ENCODE measurements at regions not wholly inside any gene's neighbourhood (a gene's known extent, or its start where the extent isn't known, plus 50 kb on each side); places are given as distances from the start of the nearest gene placed in this dataset.

DNA sequence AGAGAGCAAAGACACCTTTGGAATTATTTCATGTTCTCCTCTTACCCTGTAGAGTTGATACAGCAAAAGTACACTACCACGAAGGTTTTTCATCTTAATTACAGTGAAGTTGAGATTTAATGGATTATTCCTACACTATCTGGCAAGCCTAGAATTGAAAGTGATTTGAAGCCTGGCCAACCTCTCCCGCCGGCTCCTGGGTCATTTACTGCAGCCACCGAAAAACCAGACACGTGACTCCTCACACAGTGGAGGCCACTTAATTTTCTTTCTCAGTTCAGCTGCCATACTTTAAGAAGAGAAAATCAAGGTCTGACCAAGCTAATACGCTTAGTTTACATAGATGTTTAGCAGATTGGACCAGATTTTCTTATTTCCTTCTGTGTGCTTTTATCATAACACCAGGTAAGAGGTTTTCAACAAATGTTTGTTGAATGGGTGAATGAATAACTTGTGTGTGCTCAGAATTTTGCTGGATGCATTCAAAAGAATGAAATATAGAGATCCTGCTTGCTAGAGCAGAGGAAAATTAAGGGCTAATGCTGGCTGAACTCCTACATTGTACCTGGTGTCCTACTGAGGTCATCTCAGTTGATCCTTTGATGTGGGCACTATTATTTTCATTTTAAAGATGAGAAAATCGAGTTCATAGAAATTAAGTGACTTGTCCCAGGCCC, 97.2 kb upstream of the PDE10A start:
- Histone ChIP-seq H3K27me3 (no peaks in the 10 kb centered on the region), H3K36me3 (no peaks in the 10 kb centered on the region), H3K27ac (replicated peaks in 1 of 4) (no peak overlapping the region), H3K4me3 (no peak overlapping the region), H3K4me1 (no peaks in the 10 kb centered on the region), H3K9me3 (peaks cover 0 to 13% (median 4%) of the 10 kb centered on the region in 4 donors)
- DNase-seq (ENCODE audit: extremely low spot score): no peak
- WGBS: 90% methylated on average over 7 of the region's 7 CpGs
- intact Hi-C loops (cut with DNase I): no loop called here
- TF ChIP-seq, protein P1, sequence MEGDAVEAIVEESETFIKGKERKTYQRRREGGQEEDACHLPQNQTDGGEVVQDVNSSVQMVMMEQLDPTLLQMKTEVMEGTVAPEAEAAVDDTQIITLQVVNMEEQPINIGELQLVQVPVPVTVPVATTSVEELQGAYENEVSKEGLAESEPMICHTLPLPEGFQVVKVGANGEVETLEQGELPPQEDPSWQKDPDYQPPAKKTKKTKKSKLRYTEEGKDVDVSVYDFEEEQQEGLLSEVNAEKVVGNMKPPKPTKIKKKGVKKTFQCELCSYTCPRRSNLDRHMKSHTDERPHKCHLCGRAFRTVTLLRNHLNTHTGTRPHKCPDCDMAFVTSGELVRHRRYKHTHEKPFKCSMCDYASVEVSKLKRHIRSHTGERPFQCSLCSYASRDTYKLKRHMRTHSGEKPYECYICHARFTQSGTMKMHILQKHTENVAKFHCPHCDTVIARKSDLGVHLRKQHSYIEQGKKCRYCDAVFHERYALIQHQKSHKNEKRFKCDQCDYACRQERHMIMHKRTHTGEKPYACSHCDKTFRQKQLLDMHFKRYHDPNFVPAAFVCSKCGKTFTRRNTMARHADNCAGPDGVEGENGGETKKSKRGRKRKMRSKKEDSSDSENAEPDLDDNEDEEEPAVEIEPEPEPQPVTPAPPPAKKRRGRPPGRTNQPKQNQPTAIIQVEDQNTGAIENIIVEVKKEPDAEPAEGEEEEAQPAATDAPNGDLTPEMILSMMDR (IDR thresholded peaks at IDR 0.05): no peak
- no peak for TF ChIP-seq POLR2AphosphoS5 (IDR thresholded peaks at IDR 0.05)
- TF ChIP-seq EP300 (IDR thresholded peaks at IDR 0.05): no peak

DNA sequence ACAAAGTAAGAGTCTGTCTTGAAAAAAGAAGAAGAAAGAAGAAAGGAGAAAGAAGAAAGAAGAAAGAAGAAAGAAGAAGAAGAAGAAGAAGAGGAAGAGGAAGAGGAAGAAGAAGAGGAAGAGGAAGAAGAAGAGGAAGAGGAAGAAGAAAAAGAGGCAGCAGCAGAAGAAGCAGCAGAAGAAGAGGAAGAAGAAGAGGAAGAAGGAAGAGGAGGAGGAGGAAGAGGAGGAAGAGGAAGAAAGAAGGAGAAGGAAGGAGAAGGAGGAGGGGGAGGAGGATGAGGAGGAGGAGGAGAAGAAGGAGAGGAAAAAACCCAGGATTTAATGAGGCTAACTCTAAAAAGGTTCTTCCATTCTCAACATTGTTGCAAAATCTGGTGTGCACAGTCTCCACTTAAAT, 95.4 kb upstream of the PDE10A start:
- Histone ChIP-seq H3K4me1 (no peaks in the 10 kb centered on the region), H3K4me3 (no peak overlapping the region), H3K36me3 (no peaks in the 10 kb centered on the region), H3K27me3 (no peaks in the 10 kb centered on the region), H3K9me3 (peaks cover 0 to 13% (median 4%) of the 10 kb centered on the region in 4 donors), H3K27ac (replicated peaks in 1 of 4) (no peak overlapping the region)
- intact Hi-C loops (cut with DNase I): no loop called here
- TF ChIP-seq, protein P1 (IDR thresholded peaks at IDR 0.05): no peak
- TF ChIP-seq POLR2AphosphoS5 (IDR thresholded peaks at IDR 0.05) (no peak), EP300 (IDR thresholded peaks at IDR 0.05) (no peak)
- no peak for DNase-seq (ENCODE audit: extremely low spot score)

DNA sequence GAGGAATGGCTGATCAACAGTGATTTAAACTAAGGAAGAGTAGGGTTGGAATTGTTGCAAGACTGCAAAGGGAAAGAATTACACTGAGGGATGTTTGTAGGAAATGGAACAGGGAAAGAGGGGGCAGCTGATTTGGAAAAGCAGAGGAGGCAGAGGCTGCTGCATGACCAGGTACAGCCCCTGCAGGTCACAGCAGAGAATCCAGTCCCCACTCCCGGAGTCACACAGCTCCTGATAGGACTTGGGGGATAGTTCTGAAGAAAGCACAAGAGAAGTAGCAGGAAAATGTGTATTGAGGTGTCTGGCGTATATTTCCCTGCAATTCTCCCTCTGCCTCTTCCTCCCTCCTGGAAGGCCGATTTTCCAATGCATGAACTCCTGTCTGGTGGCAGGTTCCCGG, 92.5 kb upstream of the PDE10A start:
- intact Hi-C loops (cut with DNase I): no loop called here
- TF ChIP-seq POLR2A (IDR thresholded peaks at IDR 0.05; ENCODE audit: low read depth): no peak
- TF ChIP-seq POLR2AphosphoS5 (IDR thresholded peaks at IDR 0.05): no peak
- TF ChIP-seq, protein P1 (IDR thresholded peaks at IDR 0.05): no peak
- no peak for TF ChIP-seq EP300 (IDR thresholded peaks at IDR 0.05)
- DNase-seq (ENCODE audit: extremely low spot score): no peak
- Histone ChIP-seq H3K27me3 (no peaks in the 10 kb centered on the region), H3K9me3 (no peaks in the 10 kb centered on the region), H3K36me3 (no peaks in the 10 kb centered on the region), H3K4me1 (no peaks in the 10 kb centered on the region), H3K27ac (replicated peaks in 1 of 4) (no peak overlapping the region), H3K4me3 (no peak overlapping the region)
- WGBS: 62% methylated on average over 4 of the region's 4 CpGs

DNA sequence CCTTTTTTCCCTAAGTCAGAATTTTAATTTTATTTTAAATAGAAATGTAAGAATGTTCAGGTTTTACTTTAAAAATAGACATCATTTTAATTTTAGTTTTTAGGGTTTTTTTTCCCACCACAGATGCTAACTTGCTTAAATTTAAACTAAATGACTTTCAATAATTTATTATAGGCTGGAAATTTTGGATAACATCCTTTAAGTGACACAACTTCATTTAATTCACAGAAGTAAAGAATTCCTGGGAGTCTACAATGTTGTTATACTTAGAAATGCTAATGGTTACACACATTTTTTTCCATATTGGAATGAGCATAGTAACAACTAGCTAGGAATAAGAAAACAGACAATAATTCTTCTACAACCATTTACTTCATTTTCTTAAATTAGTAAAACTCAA, 90.5 kb upstream of the PDE10A start:
- intact Hi-C loops (cut with DNase I): no loop called here

More for the DNA sequence above, 90.5 kb upstream of the PDE10A start:
- no peaks in the 10 kb centered on the region for H3K27me3 ChIP-seq
- no peak overlapping the region for H3K27ac ChIP-seq (replicated peaks in 1 of 4)
- no peaks in the 10 kb centered on the region for H3K9me3 ChIP-seq
- TF ChIP-seq POLR2AphosphoS5 (IDR thresholded peaks at IDR 0.05) (no peak), POLR2A (IDR thresholded peaks at IDR 0.05; ENCODE audit: low read depth) (no peak), EP300 (IDR thresholded peaks at IDR 0.05) (no peak)
- TF ChIP-seq, protein P1 (IDR thresholded peaks at IDR 0.05): no peak
- peaks cover 0 to 3% (median under 1%) of the 10 kb centered on the region in 4 donors for H3K4me1 ChIP-seq
- no peak for DNase-seq (ENCODE audit: extremely low spot score)
- no peaks in the 10 kb centered on the region for H3K36me3 ChIP-seq
- no peak overlapping the region for H3K4me3 ChIP-seq

Measured in esophagus muscularis mucosa (tissue), 4 donors.